HepG2 (cell line): ENCODE measurements at regions not wholly inside any gene's neighbourhood (a gene's known extent, or its start where the extent isn't known, plus 50 kb on each side); places are given as distances from the start of the nearest gene placed in this dataset.

Source experiments
- ATF1 ChIP-seq: IDR thresholded peaks from 2 replicates; pipeline ENCODE4 v1.6.1; 2016; ENCODE audit warnings: mild to moderate bottlenecking, control low read depth
- CBX2 ChIP-seq, 2 experiments: fragments of 200-600 bp in 1 of 2; sonication (generic); formaldehyde crosslinking in 1 of 2; IDR thresholded peaks; 2 replicates each; pipeline versions ENCODE4 v1.7.0 to v1.8.1; 2018 to 2022; ENCODE audit warnings: low read depth in 2 of 2, low read length in 1 of 2, mild to moderate bottlenecking in 1 of 2, missing genetic modification reagents in 1 of 2
- CTCF ChIP-seq: sonication (generic); formaldehyde crosslinking; IDR thresholded peaks from 2 replicates; pipeline ENCODE4 v1.5.0; 2020; ENCODE audit warnings: mild to moderate bottlenecking, missing genetic modification reagents, moderate library complexity
- DPF2 ChIP-seq: sonication (generic); formaldehyde crosslinking; IDR thresholded peaks from 2 replicates; pipeline ENCODE4 v1.4.0; 2020; ENCODE audit warnings: mild to moderate bottlenecking, low read depth, missing genetic modification reagents, borderline replicate concordance
- EZH2 ChIP-seq: conservative IDR thresholded peaks from 2 replicates; pipeline ENCODE4 v1.6.1; 2012; ENCODE audit warnings: mild to moderate bottlenecking, low read depth, low read length, moderate library complexity
- GABPA ChIP-seq, 2 experiments: IDR thresholded peaks; 2 replicates each; pipeline ENCODE4 v1.6.1; 2011 to 2016; ENCODE audit warnings: low read depth in 2 of 2, low read length in 1 of 2, missing biosample characterization in 1 of 2, missing genetic modification characterization in 1 of 2
- JUN ChIP-seq: sonication (generic); formaldehyde crosslinking; IDR thresholded peaks from 2 replicates; pipeline ENCODE4 v1.4.0; 2020; ENCODE audit warnings: mild to moderate bottlenecking, missing genetic modification reagents
- MED13 ChIP-seq: sonication (generic); formaldehyde crosslinking; IDR thresholded peaks from 2 replicates; pipeline ENCODE4 v1.5.0; 2020; ENCODE audit warnings: missing genetic modification reagents
- MXI1 ChIP-seq: IDR thresholded peaks from 3 replicates; pipeline ENCODE4 v1.6.1; 2012; ENCODE audit warnings: low read depth, low read length, inconsistent platforms, borderline replicate concordance
- NCOA1 ChIP-seq: sonication (generic); formaldehyde crosslinking; IDR thresholded peaks from 2 replicates; pipeline ENCODE4 v1.9.0; 2021; ENCODE audit warnings: missing genetic modification reagents
- SKIL ChIP-seq: sonication (generic); formaldehyde crosslinking; IDR thresholded peaks from 2 replicates; pipeline ENCODE4 v1.8.0; 2022; ENCODE audit warnings: missing genetic modification reagents, mild to moderate bottlenecking, moderate library complexity, borderline replicate concordance
- ZNF576 ChIP-seq: sonication (generic); formaldehyde crosslinking; IDR thresholded peaks from 2 replicates; pipeline ENCODE4 v1.4.0; 2020; ENCODE audit warnings: mild to moderate bottlenecking, missing genetic modification reagents
- TF ChIP-seq, protein P1 (sequence below): sonication (generic); formaldehyde crosslinking; IDR thresholded peaks from 2 replicates; pipeline ENCODE4 v1.4.0; 2020; ENCODE audit warnings: mild to moderate bottlenecking, missing genetic modification reagents

DNA sequence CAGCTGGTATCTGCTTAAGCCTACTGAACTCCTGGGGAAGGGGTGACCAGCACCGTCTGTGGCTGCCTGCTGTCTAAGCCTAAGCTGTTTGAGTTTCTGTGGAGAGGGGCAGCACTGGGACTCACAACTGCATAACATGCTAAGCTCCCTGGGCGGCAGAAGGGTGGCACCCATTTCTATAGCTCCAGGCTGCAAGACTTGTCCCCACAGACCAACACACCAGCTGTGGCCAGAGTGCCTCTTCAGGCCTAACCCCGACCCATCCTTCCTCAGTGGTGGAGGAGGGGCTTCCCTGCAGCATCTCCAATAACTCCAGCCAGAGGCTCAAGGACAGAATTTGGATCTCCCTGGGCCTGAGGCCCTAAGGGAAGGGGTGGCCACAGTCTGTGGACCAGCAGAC is 464.1 kb downstream of the SEMA3D start:
- no peak for TF ChIP-seq MXI1
- TF ChIP-seq SKIL: no peak
- TF ChIP-seq GABPA (IDR thresholded peaks at IDR 0.05; ENCODE audit: low read depth, low read length): no peak
- no peak for TF ChIP-seq GABPA (CRISPR knock-in tag; IDR thresholded peaks at IDR 0.05; ENCODE audit: low read depth)
- no peak for TF ChIP-seq DPF2 (CRISPR knock-in tag)
- no peak for TF ChIP-seq CTCF (CRISPR knock-in tag)
- TF ChIP-seq, protein P1, sequence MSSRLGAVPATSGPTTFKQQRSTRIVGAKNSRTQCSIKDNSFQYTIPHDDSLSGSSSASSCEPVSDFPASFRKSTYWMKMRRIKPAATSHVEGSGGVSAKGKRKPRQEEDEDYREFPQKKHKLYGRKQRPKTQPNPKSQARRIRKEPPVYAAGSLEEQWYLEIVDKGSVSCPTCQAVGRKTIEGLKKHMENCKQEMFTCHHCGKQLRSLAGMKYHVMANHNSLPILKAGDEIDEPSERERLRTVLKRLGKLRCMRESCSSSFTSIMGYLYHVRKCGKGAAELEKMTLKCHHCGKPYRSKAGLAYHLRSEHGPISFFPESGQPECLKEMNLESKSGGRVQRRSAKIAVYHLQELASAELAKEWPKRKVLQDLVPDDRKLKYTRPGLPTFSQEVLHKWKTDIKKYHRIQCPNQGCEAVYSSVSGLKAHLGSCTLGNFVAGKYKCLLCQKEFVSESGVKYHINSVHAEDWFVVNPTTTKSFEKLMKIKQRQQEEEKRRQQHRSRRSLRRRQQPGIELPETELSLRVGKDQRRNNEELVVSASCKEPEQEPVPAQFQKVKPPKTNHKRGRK (CRISPR knock-in tag): no peak
- TF ChIP-seq JUN: no peak
- no peak for TF ChIP-seq ATF1
- TF ChIP-seq EZH2: no peak
- TF ChIP-seq MED13 (CRISPR knock-in tag): no peak
- no peak for TF ChIP-seq NCOA1 (CRISPR knock-in tag)
- no peak for TF ChIP-seq CBX2 (IDR thresholded peaks at IDR 0.05; ENCODE audit: low read depth, low read length)
- no peak for TF ChIP-seq CBX2 (CRISPR knock-in tag; IDR thresholded peaks at IDR 0.05; ENCODE audit: low read depth)
- no peak for TF ChIP-seq ZNF576
